ENCODE measurements at regions not wholly inside any gene's neighbourhood (a gene's known extent, or its start where the extent isn't known, plus 50 kb on each side); places are given as distances from the start of the nearest gene placed in this dataset.

DNA sequence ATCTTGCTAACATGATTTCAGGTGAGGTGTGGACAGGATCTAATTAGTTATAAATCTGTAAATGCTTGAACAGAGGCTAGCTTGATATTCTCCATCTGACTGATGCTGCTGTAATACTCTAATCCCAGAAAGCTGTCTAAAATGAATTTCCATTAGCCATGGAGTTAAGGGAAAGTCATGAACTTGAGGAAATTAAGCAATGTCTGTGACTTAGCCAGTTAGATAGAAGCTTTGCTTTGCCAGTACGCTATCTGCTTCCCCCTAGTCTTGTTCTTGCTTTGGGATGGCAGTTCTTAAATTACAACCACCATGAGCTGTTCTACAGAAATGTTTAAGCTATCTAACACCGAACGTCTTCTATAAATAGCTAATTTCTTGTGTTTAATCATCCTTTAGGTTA, 195.7 kb downstream of the PRL start:
- TF ChIP-seq, protein P1, sequence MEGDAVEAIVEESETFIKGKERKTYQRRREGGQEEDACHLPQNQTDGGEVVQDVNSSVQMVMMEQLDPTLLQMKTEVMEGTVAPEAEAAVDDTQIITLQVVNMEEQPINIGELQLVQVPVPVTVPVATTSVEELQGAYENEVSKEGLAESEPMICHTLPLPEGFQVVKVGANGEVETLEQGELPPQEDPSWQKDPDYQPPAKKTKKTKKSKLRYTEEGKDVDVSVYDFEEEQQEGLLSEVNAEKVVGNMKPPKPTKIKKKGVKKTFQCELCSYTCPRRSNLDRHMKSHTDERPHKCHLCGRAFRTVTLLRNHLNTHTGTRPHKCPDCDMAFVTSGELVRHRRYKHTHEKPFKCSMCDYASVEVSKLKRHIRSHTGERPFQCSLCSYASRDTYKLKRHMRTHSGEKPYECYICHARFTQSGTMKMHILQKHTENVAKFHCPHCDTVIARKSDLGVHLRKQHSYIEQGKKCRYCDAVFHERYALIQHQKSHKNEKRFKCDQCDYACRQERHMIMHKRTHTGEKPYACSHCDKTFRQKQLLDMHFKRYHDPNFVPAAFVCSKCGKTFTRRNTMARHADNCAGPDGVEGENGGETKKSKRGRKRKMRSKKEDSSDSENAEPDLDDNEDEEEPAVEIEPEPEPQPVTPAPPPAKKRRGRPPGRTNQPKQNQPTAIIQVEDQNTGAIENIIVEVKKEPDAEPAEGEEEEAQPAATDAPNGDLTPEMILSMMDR (IDR thresholded peaks at IDR 0.05; ENCODE audit: insufficient read depth, low read length): no peak
- no peak for TF ChIP-seq GABPA (IDR thresholded peaks at IDR 0.05; ENCODE audit: low read depth)
- TF ChIP-seq, protein P2, sequence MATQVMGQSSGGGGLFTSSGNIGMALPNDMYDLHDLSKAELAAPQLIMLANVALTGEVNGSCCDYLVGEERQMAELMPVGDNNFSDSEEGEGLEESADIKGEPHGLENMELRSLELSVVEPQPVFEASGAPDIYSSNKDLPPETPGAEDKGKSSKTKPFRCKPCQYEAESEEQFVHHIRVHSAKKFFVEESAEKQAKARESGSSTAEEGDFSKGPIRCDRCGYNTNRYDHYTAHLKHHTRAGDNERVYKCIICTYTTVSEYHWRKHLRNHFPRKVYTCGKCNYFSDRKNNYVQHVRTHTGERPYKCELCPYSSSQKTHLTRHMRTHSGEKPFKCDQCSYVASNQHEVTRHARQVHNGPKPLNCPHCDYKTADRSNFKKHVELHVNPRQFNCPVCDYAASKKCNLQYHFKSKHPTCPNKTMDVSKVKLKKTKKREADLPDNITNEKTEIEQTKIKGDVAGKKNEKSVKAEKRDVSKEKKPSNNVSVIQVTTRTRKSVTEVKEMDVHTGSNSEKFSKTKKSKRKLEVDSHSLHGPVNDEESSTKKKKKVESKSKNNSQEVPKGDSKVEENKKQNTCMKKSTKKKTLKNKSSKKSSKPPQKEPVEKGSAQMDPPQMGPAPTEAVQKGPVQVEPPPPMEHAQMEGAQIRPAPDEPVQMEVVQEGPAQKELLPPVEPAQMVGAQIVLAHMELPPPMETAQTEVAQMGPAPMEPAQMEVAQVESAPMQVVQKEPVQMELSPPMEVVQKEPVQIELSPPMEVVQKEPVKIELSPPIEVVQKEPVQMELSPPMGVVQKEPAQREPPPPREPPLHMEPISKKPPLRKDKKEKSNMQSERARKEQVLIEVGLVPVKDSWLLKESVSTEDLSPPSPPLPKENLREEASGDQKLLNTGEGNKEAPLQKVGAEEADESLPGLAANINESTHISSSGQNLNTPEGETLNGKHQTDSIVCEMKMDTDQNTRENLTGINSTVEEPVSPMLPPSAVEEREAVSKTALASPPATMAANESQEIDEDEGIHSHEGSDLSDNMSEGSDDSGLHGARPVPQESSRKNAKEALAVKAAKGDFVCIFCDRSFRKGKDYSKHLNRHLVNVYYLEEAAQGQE (IDR thresholded peaks at IDR 0.05; ENCODE audit: insufficient replicate concordance, low read depth): no peak
